Lower lobe of right lung (tissue), 2 donors: ENCODE measurements at regions not wholly inside any gene's neighbourhood (a gene's known extent, or its start where the extent isn't known, plus 50 kb on each side); places are given as distances from the start of the nearest gene placed in this dataset.

Experiments used
- ATAC-seq, 2 donors: fragments of 200-7000 bp; cut with Tn5 transposase; one replicate each; pipeline ENCODE4 v1.9.1; 2020 to 2022; ENCODE audit warnings: mild to moderate bottlenecking in 2 of 2, moderate library complexity in 2 of 2
- DNase-seq: peaks from one replicate; pipeline ENCODE4 v3.0.0-alpha.2; 2020
- H3K27ac ChIP-seq: fragments of 200-600 bp; one replicate; pipeline ENCODE4 v1.8.0; 2022
- H3K27me3 ChIP-seq: fragments of 200-600 bp; one replicate; pipeline ENCODE4 v1.8.0; 2022; ENCODE audit warnings: low read depth
- H3K36me3 ChIP-seq: fragments of 200-600 bp; one replicate; pipeline ENCODE4 v1.8.0; 2022; ENCODE audit warnings: mild to moderate bottlenecking
- H3K4me1 ChIP-seq: fragments of 200-600 bp; one replicate; pipeline ENCODE4 v1.8.0; 2022
- H3K4me3 ChIP-seq: fragments of 200-600 bp; one replicate; pipeline ENCODE4 v1.8.0; 2022; ENCODE audit warnings: mild to moderate bottlenecking
- H3K9me3 ChIP-seq: fragments of 200-600 bp; one replicate; pipeline ENCODE4 v1.8.0; 2022
- intact Hi-C: fragments of 100-400 bp; cut with DNase I; formaldehyde crosslinking; loops from one replicate; pipeline ENCODE4 v1.11.0; 2022
- TF ChIP-seq, protein P1 (sequence below): fragments of 200-600 bp; IDR thresholded peaks from one replicate; pipeline ENCODE4 v1.8.0; 2022; ENCODE audit warnings: antibody characterized with exemption, mild to moderate bottlenecking
- donor health status: DM: no; HTN: yes; CAD: no; lungs with severe emphysema.

GRCh38 chrY:7273587-7274203 is 362.1 kb upstream of the AMELY start:
- H3K9me3 ChIP-seq, result no peaks in the 10 kb centered on the region
- peak overlapping the region; percentile 86 for H3K27ac ChIP-seq
- no peaks in the 10 kb centered on the region for H3K4me1 ChIP-seq
- no peaks in the 10 kb centered on the region for H3K36me3 ChIP-seq
- TF ChIP-seq, protein P1, sequence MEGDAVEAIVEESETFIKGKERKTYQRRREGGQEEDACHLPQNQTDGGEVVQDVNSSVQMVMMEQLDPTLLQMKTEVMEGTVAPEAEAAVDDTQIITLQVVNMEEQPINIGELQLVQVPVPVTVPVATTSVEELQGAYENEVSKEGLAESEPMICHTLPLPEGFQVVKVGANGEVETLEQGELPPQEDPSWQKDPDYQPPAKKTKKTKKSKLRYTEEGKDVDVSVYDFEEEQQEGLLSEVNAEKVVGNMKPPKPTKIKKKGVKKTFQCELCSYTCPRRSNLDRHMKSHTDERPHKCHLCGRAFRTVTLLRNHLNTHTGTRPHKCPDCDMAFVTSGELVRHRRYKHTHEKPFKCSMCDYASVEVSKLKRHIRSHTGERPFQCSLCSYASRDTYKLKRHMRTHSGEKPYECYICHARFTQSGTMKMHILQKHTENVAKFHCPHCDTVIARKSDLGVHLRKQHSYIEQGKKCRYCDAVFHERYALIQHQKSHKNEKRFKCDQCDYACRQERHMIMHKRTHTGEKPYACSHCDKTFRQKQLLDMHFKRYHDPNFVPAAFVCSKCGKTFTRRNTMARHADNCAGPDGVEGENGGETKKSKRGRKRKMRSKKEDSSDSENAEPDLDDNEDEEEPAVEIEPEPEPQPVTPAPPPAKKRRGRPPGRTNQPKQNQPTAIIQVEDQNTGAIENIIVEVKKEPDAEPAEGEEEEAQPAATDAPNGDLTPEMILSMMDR, result no peak
- peak; percentile 89 for DNase-seq
- no peaks in the 10 kb centered on the region for H3K27me3 ChIP-seq
- H3K4me3 ChIP-seq, result peak overlapping the region; percentile 70
- peak in 1 of 2 donors; percentile 95 for ATAC-seq
- intact Hi-C loops, result no loop called here

DNA sequence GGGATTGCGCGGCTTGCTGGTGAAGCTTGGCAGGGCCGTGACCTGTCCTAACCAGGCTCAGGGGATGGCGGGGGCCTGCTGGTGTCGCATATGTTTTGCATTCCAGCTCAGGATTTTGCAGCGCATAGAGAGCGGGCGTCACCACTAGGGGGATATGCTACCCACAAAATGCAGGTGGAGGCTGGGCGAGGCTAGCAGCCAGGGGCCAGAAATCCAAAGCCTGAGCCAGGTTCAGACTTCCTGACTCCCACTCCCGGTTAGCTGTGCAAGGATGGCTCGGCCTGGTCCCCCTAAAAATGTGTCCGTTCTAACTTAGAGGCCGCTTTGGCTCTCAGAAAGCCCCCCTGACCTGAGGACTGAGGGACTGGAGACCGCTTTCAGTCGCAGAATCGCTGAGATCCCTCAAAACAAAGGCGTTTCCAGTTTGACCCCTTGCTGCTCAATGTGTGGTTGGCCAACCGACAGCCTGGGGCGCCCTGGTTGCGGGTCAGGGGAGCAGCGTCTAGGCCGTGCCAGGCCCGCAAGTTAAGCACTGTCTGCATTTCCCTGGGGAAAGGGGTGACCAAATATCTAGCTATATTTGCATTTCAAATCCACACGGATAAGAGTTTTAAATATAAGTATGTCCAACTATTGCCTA is 361.1 kb upstream of the AMELY start:
- intact Hi-C loops, result no loop called here
- Histone ChIP-seq H3K9me3 (no peaks in the 10 kb centered on the region), H3K36me3 (no peaks in the 10 kb centered on the region), H3K4me1 (no peaks in the 10 kb centered on the region), H3K4me3 (peak overlapping the region; percentile 70), H3K27ac (peak overlapping the region; percentile 86), H3K27me3 (no peaks in the 10 kb centered on the region)
- ATAC-seq (peak in 1 of 2 donors; percentile 50), DNase-seq (peak; percentile 69)
- TF ChIP-seq, protein P1, result peak; percentile 51

GRCh38 chrY:7263773-7264172 is 352.2 kb upstream of the AMELY start:
- H3K9me3 ChIP-seq, result no peaks in the 10 kb centered on the region
- no peak for ATAC-seq
- DNase-seq, result no peak

GRCh38 chrY:7262531-7262930 is 351.0 kb upstream of the AMELY start:
- Histone ChIP-seq H3K27ac (no peak overlapping the region), H3K4me1 (no peaks in the 10 kb centered on the region), H3K4me3 (no peak overlapping the region), H3K9me3 (no peaks in the 10 kb centered on the region), H3K27me3 (no peaks in the 10 kb centered on the region), H3K36me3 (no peaks in the 10 kb centered on the region)
- intact Hi-C loops, result no loop called here
- DNase-seq (no peak), ATAC-seq (no peak)
- TF ChIP-seq, protein P1, result no peak

More at GRCh38 chrY:7263773-7264172, 352.2 kb upstream of the AMELY start:
- Histone ChIP-seq H3K4me1 (no peaks in the 10 kb centered on the region), H3K27ac (no peak overlapping the region), H3K4me3 (no peak overlapping the region), H3K27me3 (no peaks in the 10 kb centered on the region), H3K36me3 (no peaks in the 10 kb centered on the region)
- intact Hi-C loops, result no loop called here
- TF ChIP-seq, protein P1, result no peak

GRCh38 chrY:7261254-7261653 is 349.7 kb upstream of the AMELY start:
- H3K9me3 ChIP-seq, result no peaks in the 10 kb centered on the region
- no peak overlapping the region for H3K4me3 ChIP-seq
- no peak overlapping the region for H3K27ac ChIP-seq
- DNase-seq, result no peak
- no peaks in the 10 kb centered on the region for H3K4me1 ChIP-seq
- intact Hi-C loops, result no loop called here
- no peaks in the 10 kb centered on the region for H3K36me3 ChIP-seq
- H3K27me3 ChIP-seq, result no peaks in the 10 kb centered on the region
- ATAC-seq, result no peak
- TF ChIP-seq, protein P1, result no peak
